ENCODE measurements at regions not wholly inside any gene's neighbourhood (a gene's known extent, or its start where the extent isn't known, plus 50 kb on each side); places are given as distances from the start of the nearest gene placed in this dataset.
A peak's percentile ranks its signal among the peaks of the same experiment; 100 is the strongest.

GRCh38 chr2:42859006-42859552, 66.7 kb upstream of the HAAO start:
- DNase-seq (ENCODE audit: low read depth): peak; percentile 92
- H3K4me3 ChIP-seq (ENCODE audit: low read depth, low read length): no peak overlapping the region
- TF ChIP-seq, protein P1, sequence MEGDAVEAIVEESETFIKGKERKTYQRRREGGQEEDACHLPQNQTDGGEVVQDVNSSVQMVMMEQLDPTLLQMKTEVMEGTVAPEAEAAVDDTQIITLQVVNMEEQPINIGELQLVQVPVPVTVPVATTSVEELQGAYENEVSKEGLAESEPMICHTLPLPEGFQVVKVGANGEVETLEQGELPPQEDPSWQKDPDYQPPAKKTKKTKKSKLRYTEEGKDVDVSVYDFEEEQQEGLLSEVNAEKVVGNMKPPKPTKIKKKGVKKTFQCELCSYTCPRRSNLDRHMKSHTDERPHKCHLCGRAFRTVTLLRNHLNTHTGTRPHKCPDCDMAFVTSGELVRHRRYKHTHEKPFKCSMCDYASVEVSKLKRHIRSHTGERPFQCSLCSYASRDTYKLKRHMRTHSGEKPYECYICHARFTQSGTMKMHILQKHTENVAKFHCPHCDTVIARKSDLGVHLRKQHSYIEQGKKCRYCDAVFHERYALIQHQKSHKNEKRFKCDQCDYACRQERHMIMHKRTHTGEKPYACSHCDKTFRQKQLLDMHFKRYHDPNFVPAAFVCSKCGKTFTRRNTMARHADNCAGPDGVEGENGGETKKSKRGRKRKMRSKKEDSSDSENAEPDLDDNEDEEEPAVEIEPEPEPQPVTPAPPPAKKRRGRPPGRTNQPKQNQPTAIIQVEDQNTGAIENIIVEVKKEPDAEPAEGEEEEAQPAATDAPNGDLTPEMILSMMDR (IDR thresholded peaks at IDR 0.05; ENCODE audit: insufficient read depth, low read length): peak; percentile 91

GRCh38 chr2:42858140-42859005, 66.0 kb upstream of the HAAO start:
- DNase-seq (ENCODE audit: low read depth): no peak
- TF ChIP-seq, protein P1 (IDR thresholded peaks at IDR 0.05; ENCODE audit: insufficient read depth, low read length): no peak

DNA sequence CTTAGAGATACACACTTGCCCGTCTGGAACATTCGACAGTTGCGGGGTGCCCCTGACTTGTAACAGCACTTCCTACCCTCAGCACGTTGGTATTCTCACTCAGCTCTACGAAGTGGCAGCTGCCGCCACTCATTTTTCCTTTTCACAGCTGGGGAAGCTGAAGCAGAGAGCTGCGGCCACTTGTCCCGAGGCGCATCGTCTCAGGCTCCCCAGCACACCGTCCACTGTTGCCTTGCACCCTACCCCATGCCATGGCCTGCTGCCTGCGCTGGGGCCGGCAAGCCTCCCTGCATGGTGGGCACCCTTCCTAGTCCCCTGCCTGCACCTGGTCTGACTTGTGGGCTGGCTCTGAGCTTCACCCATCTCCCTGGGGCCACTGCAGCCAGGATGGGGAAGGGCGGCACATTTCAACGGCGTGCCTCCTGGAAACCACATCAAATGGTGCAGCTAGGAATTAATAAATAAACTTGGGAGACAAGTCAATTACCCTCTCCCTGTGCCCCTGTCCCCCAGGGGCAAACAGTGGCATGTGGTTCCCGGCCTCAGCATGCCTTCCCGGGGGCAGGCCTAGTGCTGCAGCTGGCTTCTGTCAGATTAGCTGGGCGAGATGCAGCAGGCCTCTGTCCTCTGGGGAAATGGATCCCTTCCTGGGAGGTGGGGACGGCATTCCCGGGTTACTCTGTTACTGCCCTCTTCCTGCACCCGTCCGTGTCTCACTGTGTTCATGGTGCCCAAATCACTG, 64.7 kb upstream of the HAAO start:
- DNase-seq (ENCODE audit: low read depth): no peak
- TF ChIP-seq, protein P1 (IDR thresholded peaks at IDR 0.05; ENCODE audit: insufficient read depth, low read length): no peak
- H3K4me3 ChIP-seq (ENCODE audit: low read depth, low read length): no peak overlapping the region

More at GRCh38 chr2:42858140-42859005, 66.0 kb upstream of the HAAO start:
- H3K4me3 ChIP-seq (ENCODE audit: low read depth, low read length): no peak overlapping the region

- no peak overlapping the region for H3K4me3 ChIP-seq (ENCODE audit: low read depth, low read length)
- TF ChIP-seq, protein P1 (IDR thresholded peaks at IDR 0.05; ENCODE audit: insufficient read depth, low read length): no peak
- no peak for DNase-seq (ENCODE audit: low read depth)
Measured at GRCh38 chr2:42856106-42856860, 63.9 kb upstream of the HAAO start.

- DNase-seq (ENCODE audit: low read depth): no peak
- H3K4me3 ChIP-seq (ENCODE audit: low read depth, low read length): no peak overlapping the region
- TF ChIP-seq, protein P1 (IDR thresholded peaks at IDR 0.05; ENCODE audit: insufficient read depth, low read length): no peak
Measured at GRCh38 chr2:42855221-42855970, 63.0 kb upstream of the HAAO start.

Data from fibroblast of the aortic adventitia (primary cell).